Trophoblast cell (in vitro differentiated cells and primary cell): ENCODE measurements at regions not wholly inside any gene's neighbourhood (a gene's known extent, or its start where the extent isn't known, plus 50 kb on each side); places are given as distances from the start of the nearest gene placed in this dataset.

Source experiments
- DNase-seq, 2 donors: peaks; one replicate each; pipeline ENCODE4 v3.0.0-alpha.2; 2016
- H2AFZ ChIP-seq: 2 replicates; pipeline ENCODE4 v1.6.1; 2013; ENCODE audit warnings: low read length, moderate library complexity, mild to moderate bottlenecking; ENCODE audit not compliant: insufficient read depth, poor library complexity
- H2AK5ac ChIP-seq: 2 replicates; pipeline ENCODE4 v1.6.1; 2013; ENCODE audit warnings: mild to moderate bottlenecking, low read length
- H2BK120ac ChIP-seq: 2 replicates; pipeline ENCODE4 v1.6.1; 2013; ENCODE audit warnings: low read length, mild to moderate bottlenecking, moderate library complexity; ENCODE audit not compliant: insufficient read depth, poor library complexity
- H2BK12ac ChIP-seq: 2 replicates; pipeline ENCODE4 v1.6.1; 2013; ENCODE audit warnings: mild to moderate bottlenecking, low read length, moderate library complexity
- H2BK5ac ChIP-seq: 2 replicates; pipeline ENCODE4 v1.6.1; 2013; ENCODE audit warnings: low read length, low read depth, moderate library complexity, mild to moderate bottlenecking; ENCODE audit not compliant: poor library complexity
- H3K14ac ChIP-seq: 2 replicates; pipeline ENCODE4 v1.6.1; 2013; ENCODE audit warnings: mild to moderate bottlenecking, low read length
- H3K18ac ChIP-seq: 2 replicates; pipeline ENCODE4 v1.6.1; 2013; ENCODE audit warnings: mild to moderate bottlenecking, low read length
- H3K23ac ChIP-seq: 2 replicates; pipeline ENCODE4 v1.6.1; 2013; ENCODE audit warnings: low read length
- H3K27ac ChIP-seq: 2 replicates; pipeline ENCODE4 v1.5.1; 2013; ENCODE audit warnings: low read depth, mild to moderate bottlenecking, inconsistent platforms, low read length, moderate library complexity
- H3K27me3 ChIP-seq: 2 replicates; pipeline ENCODE4 v1.6.1; 2013; ENCODE audit warnings: inconsistent platforms, mild to moderate bottlenecking, low read length, moderate library complexity; ENCODE audit not compliant: insufficient read depth
- H3K36me3 ChIP-seq, 2 experiments: 1 replicate in 1 of 2; 2 replicates in 1 of 2; pipeline ENCODE4 v1.6.1; 2013; ENCODE audit warnings: low read length in 2 of 2, mild to moderate bottlenecking in 2 of 2, moderate library complexity in 1 of 2; ENCODE audit not compliant: insufficient read depth in 2 of 2, control insufficient read depth in 1 of 2
- H3K4ac ChIP-seq: 2 replicates; pipeline ENCODE4 v1.6.1; 2013; ENCODE audit warnings: low read depth, mild to moderate bottlenecking, low read length, moderate library complexity
- H3K4me1 ChIP-seq, 2 experiments: 1 replicate in 1 of 2; 2 replicates in 1 of 2; pipeline ENCODE4 v1.6.1; 2013; ENCODE audit warnings: low read length in 2 of 2, mild to moderate bottlenecking in 2 of 2, moderate library complexity in 1 of 2; ENCODE audit not compliant: insufficient read depth in 2 of 2, control insufficient read depth in 1 of 2
- H3K4me2 ChIP-seq: 2 replicates; pipeline ENCODE4 v1.6.1; 2013; ENCODE audit warnings: inconsistent platforms, mild to moderate bottlenecking, low read length, moderate library complexity
- H3K4me3 ChIP-seq: 2 replicates; pipeline ENCODE4 v1.5.1; 2013; ENCODE audit warnings: mild to moderate bottlenecking, low read depth, low read length, inconsistent platforms
- H3K79me1 ChIP-seq: one replicate; pipeline ENCODE4 v1.6.1; 2013; ENCODE audit warnings: low read length
- H3K79me2 ChIP-seq: 2 replicates; pipeline ENCODE4 v1.6.1; 2013; ENCODE audit warnings: low read length, mild to moderate bottlenecking; ENCODE audit not compliant: control insufficient read depth, insufficient read depth, poor library complexity
- H3K9ac ChIP-seq: 2 replicates; pipeline ENCODE4 v1.6.1; 2013; ENCODE audit warnings: mild to moderate bottlenecking, low read length
- H3K9me3 ChIP-seq: 2 replicates; pipeline ENCODE4 v1.6.1; 2013; ENCODE audit warnings: low read depth, mild to moderate bottlenecking, control low read depth, inconsistent platforms, low read length; ENCODE audit not compliant: insufficient read depth
- H4K12ac ChIP-seq: 2 replicates; pipeline ENCODE4 v1.6.1; 2013; ENCODE audit warnings: low read depth, mild to moderate bottlenecking, low read length, moderate library complexity
- H4K8ac ChIP-seq: 2 replicates; pipeline ENCODE4 v1.6.1; 2013; ENCODE audit warnings: low read depth, mild to moderate bottlenecking, low read length, moderate library complexity
- H4K91ac ChIP-seq: one replicate; pipeline ENCODE4 v1.6.1; 2013; ENCODE audit warnings: low read depth, mild to moderate bottlenecking, low read length, moderate library complexity
- WGBS: extraction: QIAGEN DNeasy Blood & Tissue Kit; methylation state at CpG from one replicate; pipeline ENCODE4 v1.1.7; 2013; ENCODE audit warnings: missing lambda C conversion rate; ENCODE audit not compliant: insufficient read length, insufficient coverage; ENCODE audit errors: extremely low coverage; 5-methylcytosine and 5-hydroxymethylcytosine counted together

DNA sequence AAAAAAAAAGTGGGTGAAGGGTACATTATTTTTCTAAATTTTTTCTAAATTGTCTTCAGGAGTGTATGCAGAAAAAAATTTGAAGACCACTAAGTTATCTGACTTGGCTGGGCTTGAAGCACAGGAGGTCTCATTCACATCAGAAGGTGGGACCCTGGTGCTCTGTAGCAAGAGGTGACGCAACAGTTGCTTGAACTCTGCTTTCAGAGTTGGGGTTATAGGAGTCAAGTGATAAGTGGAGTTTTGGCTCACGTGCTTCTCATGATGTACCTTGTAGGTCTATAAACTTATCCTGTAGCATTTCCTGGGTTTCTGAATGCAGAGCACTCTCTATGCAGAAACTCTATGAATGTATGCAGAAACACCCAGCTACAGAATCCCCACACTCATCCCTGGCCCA, 58.5 kb upstream of the FOXC1 start:
- DNase-seq: no peak
- WGBS: no CpG with 5 or more reads among the region's 2 CpGs
- H3K27ac ChIP-seq: no peak overlapping the region

DNA sequence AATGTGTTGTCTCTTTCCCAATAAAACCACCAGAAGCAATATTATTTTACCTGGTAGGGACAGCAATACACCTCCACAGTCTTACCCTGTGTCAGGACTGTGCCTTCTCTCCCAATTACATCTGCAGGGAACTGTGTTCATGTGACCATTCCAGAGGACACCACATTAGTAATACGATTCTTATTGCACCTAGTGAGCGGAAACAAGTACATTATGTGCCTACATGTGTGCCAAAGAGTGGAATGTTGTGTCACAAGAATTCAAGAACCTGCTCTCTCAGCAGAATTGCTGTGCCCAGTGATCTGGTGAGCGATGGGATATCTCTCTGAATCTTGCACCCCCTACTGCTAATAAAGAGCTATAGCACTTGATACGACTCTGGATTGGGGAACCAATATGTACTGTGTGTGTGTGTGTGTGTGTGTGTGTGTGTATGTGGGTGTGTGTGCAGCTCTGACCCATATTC, 57.4 kb upstream of the FOXC1 start:
- Histone ChIP-seq H4K8ac (no peak overlapping the region), H3K14ac (no peak overlapping the region), H3K36me3 (no peaks in the 10 kb centered on the region), H3K4me1 (no peaks in the 10 kb centered on the region), H3K27ac (no peak overlapping the region), H2BK12ac (no peak overlapping the region), H3K4ac (no peak overlapping the region), H2BK120ac (no peak overlapping the region), H4K12ac (no peak overlapping the region), H4K91ac (no peak overlapping the region), H3K27me3 (peaks cover 2% of the 10 kb centered on the region), H2AK5ac (no peak overlapping the region), H3K79me1 (no peaks in the 10 kb centered on the region), H3K4me3 (no peak overlapping the region), H3K9me3 (peaks cover 2% of the 10 kb centered on the region), H2AFZ (no peak overlapping the region), H3K4me2 (no peak overlapping the region), H3K9ac (no peak overlapping the region), H3K23ac (no peak overlapping the region), H2BK5ac (no peak overlapping the region), H3K18ac (no peak overlapping the region), H3K79me2 (no peaks in the 10 kb centered on the region)
- no peak for DNase-seq
- no CpG with 5 or more reads among the region's 4 CpGs for WGBS

More for the DNA sequence above, 58.5 kb upstream of the FOXC1 start:
- no peak overlapping the region for H2BK5ac ChIP-seq
- no peak overlapping the region for H4K91ac ChIP-seq
- no peaks in the 10 kb centered on the region for H3K36me3 ChIP-seq
- peaks cover 2% of the 10 kb centered on the region for H3K27me3 ChIP-seq
- no peak overlapping the region for H2AK5ac ChIP-seq
- no peak overlapping the region for H2BK120ac ChIP-seq
- H3K4ac ChIP-seq: no peak overlapping the region
- H3K9ac ChIP-seq: no peak overlapping the region
- no peak overlapping the region for H3K4me2 ChIP-seq
- no peak overlapping the region for H2BK12ac ChIP-seq
- peaks cover 2% of the 10 kb centered on the region for H3K9me3 ChIP-seq
- no peaks in the 10 kb centered on the region for H3K4me1 ChIP-seq
- no peak overlapping the region for H4K12ac ChIP-seq
- H2AFZ ChIP-seq: no peak overlapping the region
- H4K8ac ChIP-seq: no peak overlapping the region
- no peak overlapping the region for H3K23ac ChIP-seq
- no peaks in the 10 kb centered on the region for H3K79me2 ChIP-seq
- H3K18ac ChIP-seq: no peak overlapping the region
- no peak overlapping the region for H3K4me3 ChIP-seq
- no peak overlapping the region for H3K14ac ChIP-seq
- H3K79me1 ChIP-seq: no peaks in the 10 kb centered on the region

DNA sequence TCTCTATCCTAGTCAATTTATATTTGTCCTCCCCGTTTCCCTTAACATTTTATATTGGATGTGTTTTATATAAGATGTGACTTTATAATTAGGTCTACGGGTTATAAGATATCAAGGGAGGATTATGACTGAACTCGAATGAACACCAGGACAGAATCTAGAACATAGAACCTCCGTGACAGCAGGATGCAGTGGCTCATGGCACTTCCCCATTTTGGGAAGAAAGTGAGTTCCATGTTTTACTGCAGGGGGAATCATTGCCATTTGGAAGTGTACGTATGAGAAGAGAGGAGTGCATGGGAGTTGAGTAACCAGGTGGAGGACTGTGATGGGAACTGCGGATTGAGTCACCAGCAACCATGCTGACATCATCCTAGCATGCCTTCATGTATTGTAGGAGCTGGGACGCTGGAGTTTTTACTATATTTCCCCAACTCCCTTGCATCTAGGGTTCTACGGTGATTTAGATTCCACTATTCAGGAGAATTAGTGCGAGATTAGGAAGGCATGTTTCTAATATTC, 56.1 kb upstream of the FOXC1 start:
- no CpG with 5 or more reads among the region's 9 CpGs for WGBS
- no peak overlapping the region for H3K4me2 ChIP-seq

DNA sequence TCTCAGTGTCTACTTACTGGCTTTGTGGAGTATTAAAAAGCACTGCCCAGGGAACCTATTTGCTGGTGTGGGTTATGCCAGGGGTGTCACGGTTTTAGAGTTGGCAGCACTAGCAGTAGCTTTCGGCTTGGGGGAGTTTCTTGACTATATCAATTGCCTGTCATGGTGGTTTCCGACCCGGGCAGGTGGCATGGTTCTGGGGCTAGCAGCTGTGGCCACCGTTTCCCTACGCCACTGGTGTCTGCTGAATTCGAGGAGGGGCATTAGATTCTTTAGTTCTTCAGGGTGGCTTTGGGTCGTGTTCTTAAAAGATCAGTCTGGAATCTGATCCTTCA, 55.6 kb upstream of the FOXC1 start:
- no peak overlapping the region for H3K27ac ChIP-seq
- H3K4me2 ChIP-seq: no peak overlapping the region
- no peaks in the 10 kb centered on the region for H3K79me1 ChIP-seq
- H2AK5ac ChIP-seq: no peak overlapping the region
- no peak overlapping the region for H4K8ac ChIP-seq
- H2AFZ ChIP-seq: no peak overlapping the region
- H3K79me2 ChIP-seq: no peaks in the 10 kb centered on the region
- no peak overlapping the region for H4K12ac ChIP-seq
- no peak overlapping the region for H3K18ac ChIP-seq
- no peak overlapping the region for H3K4me3 ChIP-seq
- H3K36me3 ChIP-seq: no peaks in the 10 kb centered on the region
- H3K27me3 ChIP-seq: peaks cover 2% of the 10 kb centered on the region
- H3K4ac ChIP-seq: no peak overlapping the region
- no peaks in the 10 kb centered on the region for H3K4me1 ChIP-seq
- no peak for DNase-seq
- no peak overlapping the region for H3K14ac ChIP-seq
- no peak overlapping the region for H3K23ac ChIP-seq
- no peak overlapping the region for H4K91ac ChIP-seq
- peaks cover 4% of the 10 kb centered on the region for H3K9me3 ChIP-seq
- no CpG with 5 or more reads among the region's 8 CpGs for WGBS
- no peak overlapping the region for H2BK120ac ChIP-seq
- no peak overlapping the region for H2BK5ac ChIP-seq
- no peak overlapping the region for H3K9ac ChIP-seq
- H2BK12ac ChIP-seq: no peak overlapping the region

More for the DNA sequence above, 56.1 kb upstream of the FOXC1 start:
- H2BK5ac ChIP-seq: no peak overlapping the region
- H2AK5ac ChIP-seq: no peak overlapping the region
- H3K4me3 ChIP-seq: no peak overlapping the region
- H3K9me3 ChIP-seq: peaks cover 4% of the 10 kb centered on the region
- peak in 1 of 2 donors; percentile 4 for DNase-seq
- no peaks in the 10 kb centered on the region for H3K79me1 ChIP-seq
- H3K9ac ChIP-seq: no peak overlapping the region
- no peak overlapping the region for H2BK120ac ChIP-seq
- H3K79me2 ChIP-seq: no peaks in the 10 kb centered on the region
- peaks cover 2% of the 10 kb centered on the region for H3K27me3 ChIP-seq
- no peak overlapping the region for H3K23ac ChIP-seq
- no peaks in the 10 kb centered on the region for H3K4me1 ChIP-seq
- H3K18ac ChIP-seq: no peak overlapping the region
- H4K8ac ChIP-seq: no peak overlapping the region
- H4K12ac ChIP-seq: no peak overlapping the region
- H3K4ac ChIP-seq: no peak overlapping the region
- H2BK12ac ChIP-seq: no peak overlapping the region
- H3K27ac ChIP-seq: no peak overlapping the region
- H4K91ac ChIP-seq: no peak overlapping the region
- no peak overlapping the region for H3K14ac ChIP-seq
- no peak overlapping the region for H2AFZ ChIP-seq
- H3K36me3 ChIP-seq: no peaks in the 10 kb centered on the region
